BLaER1 treated with 17β-estradiol and CSF1 and Interleukin-3, amounts not matched to agents 10 nM and 100 nM (cell line): ENCODE measurements at regions not wholly inside any gene's neighbourhood (a gene's known extent, or its start where the extent isn't known, plus 50 kb on each side); places are given as distances from the start of the nearest gene placed in this dataset.

Experiments used
- H3K27ac ChIP-seq, 11 experiments: shearing (Covaris generic); formaldehyde crosslinking; 2 replicates each; pipeline ENCODE4 v1.8.1; 2022
- H3K27me3 ChIP-seq, 11 experiments: shearing (Covaris generic); formaldehyde crosslinking; 2 replicates each; pipeline ENCODE4 v1.8.1; 2022
- H3K36me3 ChIP-seq, 11 experiments: shearing (Covaris generic); formaldehyde crosslinking; 2 replicates each; pipeline ENCODE4 v1.8.1; 2022
- H3K4me1 ChIP-seq, 10 experiments: shearing (Covaris generic); formaldehyde crosslinking; 2 replicates each; pipeline ENCODE4 v1.8.1; 2022
- H3K4me2 ChIP-seq, 11 experiments: shearing (Covaris generic); formaldehyde crosslinking; 2 replicates each; pipeline ENCODE4 v1.8.1; 2022
- H3K4me3 ChIP-seq, 10 experiments: shearing (Covaris generic); formaldehyde crosslinking; 2 replicates each; pipeline ENCODE4 v1.8.1; 2022
- H3K9ac ChIP-seq, 11 experiments: shearing (Covaris generic); formaldehyde crosslinking; 2 replicates each; pipeline ENCODE4 v1.8.1; 2022
- H3K9me3 ChIP-seq, 11 experiments: shearing (Covaris generic); formaldehyde crosslinking; replicated peaks in 1 of 11; 2 replicates each; pipeline ENCODE4 v1.8.1; 2022
- H4K20me1 ChIP-seq, 11 experiments: shearing (Covaris generic); formaldehyde crosslinking; 2 replicates each; pipeline ENCODE4 v1.8.1; 2022
- Cebpa-rat ChIP-seq, 11 experiments: shearing (Covaris generic); IDR thresholded peaks; 2 replicates each; pipeline ENCODE4 v1.8.1; 2022

GRCh38 chr6:159439651-159440050 lies 253.4 kb downstream of the SOD2 start:
- TF ChIP-seq Cebpa-rat (IDR thresholded peaks at IDR 0.05) = no peak
- Histone ChIP-seq H3K9ac (no peak overlapping the region), H3K27ac (no peak overlapping the region), H3K4me2 (no peak overlapping the region), H3K36me3 (no peaks in the 10 kb centered on the region), H3K4me1 (peaks cover 0 to 6% (median 0%) of the 10 kb centered on the region in 10 experiments; a peak in 2 of 20 replicates), H3K9me3 (peaks cover 0 to 15% (median 7%) of the 10 kb centered on the region in 11 experiments; a peak in 15 of 22 replicates), H3K27me3 (peaks cover 0 to 18% (median 8%) of the 10 kb centered on the region in 11 experiments; a peak in 8 of 22 replicates), H3K4me3 (no peak overlapping the region), H4K20me1 (no peaks in the 10 kb centered on the region)

GRCh38 chr6:159438106-159438505 lies 254.9 kb downstream of the SOD2 start:
- peaks cover 0 to 6% (median 0%) of the 10 kb centered on the region in 10 experiments; a peak in 2 of 20 replicates for H3K4me1 ChIP-seq
- peaks cover 0 to 7% (median 2%) of the 10 kb centered on the region in 11 experiments; a peak in 5 of 22 replicates for H3K27me3 ChIP-seq
- no peaks in the 10 kb centered on the region for H3K36me3 ChIP-seq
- H3K9me3 ChIP-seq = peaks cover 14 to 30% (median 22%) of the 10 kb centered on the region in 11 experiments
- TF ChIP-seq Cebpa-rat (IDR thresholded peaks at IDR 0.05) = no peak
- no peaks in the 10 kb centered on the region for H4K20me1 ChIP-seq
- no peak overlapping the region for H3K4me2 ChIP-seq
- H3K9ac ChIP-seq = no peak overlapping the region
- no peak overlapping the region for H3K4me3 ChIP-seq
- no peak overlapping the region for H3K27ac ChIP-seq

- Histone ChIP-seq H3K4me2 (no peak overlapping the region), H3K4me1 (peaks cover 0 to 6% (median 0%) of the 10 kb centered on the region in 10 experiments; a peak in 2 of 20 replicates), H3K36me3 (no peaks in the 10 kb centered on the region), H3K9ac (no peak overlapping the region), H3K9me3 (peaks cover 28 to 42% (median 38%) of the 10 kb centered on the region in 11 experiments), H4K20me1 (no peaks in the 10 kb centered on the region), H3K4me3 (no peak overlapping the region), H3K27ac (no peak overlapping the region), H3K27me3 (no peaks in the 10 kb centered on the region)
- TF ChIP-seq Cebpa-rat (IDR thresholded peaks at IDR 0.05) = no peak
Measured at GRCh38 chr6:159436581-159436980, 256.5 kb downstream of the SOD2 start.

- H3K4me1 ChIP-seq = peaks cover 0 to 2% (median 0%) of the 10 kb centered on the region in 10 experiments; a peak in 1 of 20 replicates
- no peaks in the 10 kb centered on the region for H3K36me3 ChIP-seq
- no peak overlapping the region for H3K9ac ChIP-seq
- no peaks in the 10 kb centered on the region for H4K20me1 ChIP-seq
- H3K9me3 ChIP-seq = peaks cover 28 to 43% (median 38%) of the 10 kb centered on the region in 11 experiments
- no peak for TF ChIP-seq Cebpa-rat (IDR thresholded peaks at IDR 0.05)
- H3K27ac ChIP-seq = no peak overlapping the region
- no peak overlapping the region for H3K4me2 ChIP-seq
- H3K4me3 ChIP-seq = no peak overlapping the region
- H3K27me3 ChIP-seq = no peaks in the 10 kb centered on the region
Measured at GRCh38 chr6:159435701-159436100, 257.3 kb downstream of the SOD2 start.

GRCh38 chr6:159434410-159434809 lies 258.6 kb downstream of the SOD2 start:
- H3K4me3 ChIP-seq = no peak overlapping the region
- no peak overlapping the region for H3K9ac ChIP-seq
- H3K9me3 ChIP-seq = peaks cover 28 to 43% (median 38%) of the 10 kb centered on the region in 11 experiments
- no peaks in the 10 kb centered on the region for H3K36me3 ChIP-seq
- H3K4me1 ChIP-seq = no peaks in the 10 kb centered on the region
- no peak overlapping the region for H3K4me2 ChIP-seq
- TF ChIP-seq Cebpa-rat (IDR thresholded peaks at IDR 0.05) = no peak
- H3K27ac ChIP-seq = no peak overlapping the region
- H3K27me3 ChIP-seq = no peaks in the 10 kb centered on the region
- no peaks in the 10 kb centered on the region for H4K20me1 ChIP-seq

DNA sequence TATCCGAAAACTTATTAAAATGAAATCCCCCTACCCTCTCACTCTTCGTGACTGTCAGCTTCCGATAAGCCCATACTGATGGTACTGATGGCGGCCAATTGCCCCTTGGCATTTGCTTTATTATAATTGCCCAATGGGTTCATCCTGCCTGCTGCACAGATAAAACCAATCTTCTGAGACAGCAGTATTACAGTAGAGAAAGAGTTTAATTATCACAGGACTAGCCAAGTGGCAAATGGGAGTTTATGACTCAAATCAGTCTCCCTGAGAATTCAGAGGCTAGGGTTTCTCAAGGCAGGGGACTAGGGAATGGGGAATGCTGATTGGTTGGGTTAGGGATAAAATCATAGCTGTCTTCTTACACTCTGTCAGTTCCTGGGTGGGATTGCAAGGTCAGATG lies 259.5 kb downstream of the SOD2 start:
- no peak overlapping the region for H3K9ac ChIP-seq
- no peak overlapping the region for H3K4me2 ChIP-seq
- H3K4me3 ChIP-seq = no peak overlapping the region; a peak in 1 of 20 replicates
- H3K4me1 ChIP-seq = no peaks in the 10 kb centered on the region
- TF ChIP-seq Cebpa-rat (IDR thresholded peaks at IDR 0.05) = no peak
- no peak overlapping the region for H3K27ac ChIP-seq
- no peaks in the 10 kb centered on the region for H4K20me1 ChIP-seq
- no peaks in the 10 kb centered on the region for H3K27me3 ChIP-seq
- H3K36me3 ChIP-seq = no peaks in the 10 kb centered on the region
- peaks cover 28 to 43% (median 38%) of the 10 kb centered on the region in 11 experiments for H3K9me3 ChIP-seq

- Histone ChIP-seq H3K4me2 (no peak overlapping the region), H3K4me3 (no peak overlapping the region), H3K27ac (no peak overlapping the region), H3K27me3 (no peaks in the 10 kb centered on the region), H3K9ac (no peak overlapping the region), H4K20me1 (no peaks in the 10 kb centered on the region), H3K4me1 (no peaks in the 10 kb centered on the region), H3K36me3 (no peaks in the 10 kb centered on the region), H3K9me3 (peaks cover 28 to 54% (median 42%) of the 10 kb centered on the region in 11 experiments)
- TF ChIP-seq Cebpa-rat (IDR thresholded peaks at IDR 0.05) = peak in 2 of 11 experiments; percentile 33 to 56; a peak in 2 of 22 replicates
Measured at GRCh38 chr6:159431750-159432149, 261.3 kb downstream of the SOD2 start.

GRCh38 chr6:159430323-159430722 lies 261.1 kb downstream of the FNDC1 start:
- Histone ChIP-seq H3K4me2 (no peak overlapping the region), H3K4me3 (no peak overlapping the region), H4K20me1 (no peaks in the 10 kb centered on the region), H3K9me3 (peaks cover 28 to 68% (median 39%) of the 10 kb centered on the region in 11 experiments), H3K36me3 (no peaks in the 10 kb centered on the region), H3K27ac (no peak overlapping the region), H3K4me1 (no peaks in the 10 kb centered on the region), H3K27me3 (no peaks in the 10 kb centered on the region), H3K9ac (no peak overlapping the region)
- TF ChIP-seq Cebpa-rat (IDR thresholded peaks at IDR 0.05) = no peak

DNA sequence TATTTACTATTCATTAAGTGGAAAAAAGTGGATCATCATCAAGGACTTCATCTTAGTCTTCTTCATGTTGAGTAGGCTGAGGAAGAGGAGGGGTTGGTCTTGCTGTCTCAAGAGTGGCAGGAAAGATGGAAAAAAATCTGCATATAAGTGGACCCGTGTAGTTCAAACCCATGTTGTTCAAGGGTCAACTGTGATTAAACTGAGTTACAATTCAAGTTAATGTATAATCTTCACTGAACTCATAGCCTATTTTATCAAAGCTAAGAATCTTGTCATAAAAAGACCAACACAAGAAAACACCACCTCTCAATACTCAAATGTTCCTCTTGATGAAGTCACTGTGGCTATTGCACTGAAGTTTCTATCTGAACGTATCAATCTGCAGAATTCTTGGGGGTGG lies 260.2 kb downstream of the FNDC1 start:
- no peaks in the 10 kb centered on the region for H3K4me1 ChIP-seq

DNA sequence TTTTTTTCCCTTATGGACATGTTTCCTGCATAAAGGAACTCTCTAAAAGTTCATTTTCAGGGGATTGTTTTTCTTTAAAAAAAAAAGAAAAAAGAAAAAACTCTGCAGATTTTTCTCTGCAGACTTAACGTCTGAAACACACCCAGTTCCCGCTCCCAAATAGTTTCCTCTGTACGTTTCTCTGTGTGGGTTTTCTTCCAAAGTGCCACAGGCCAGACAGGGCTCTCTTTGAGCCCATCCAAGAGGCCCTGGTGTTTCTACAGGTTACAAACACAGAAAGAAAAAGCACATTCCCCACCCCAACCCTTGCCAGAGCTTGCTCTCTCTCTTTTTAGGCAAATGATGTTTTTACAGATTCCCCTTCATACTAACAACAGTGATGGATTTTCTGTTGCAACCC lies 258.6 kb downstream of the FNDC1 start:
- TF ChIP-seq Cebpa-rat (IDR thresholded peaks at IDR 0.05) = no peak
- H3K36me3 ChIP-seq = no peaks in the 10 kb centered on the region
- H4K20me1 ChIP-seq = no peaks in the 10 kb centered on the region
- no peak overlapping the region for H3K27ac ChIP-seq
- H3K4me2 ChIP-seq = no peak overlapping the region
- H3K4me3 ChIP-seq = no peak overlapping the region
- no peaks in the 10 kb centered on the region for H3K27me3 ChIP-seq
- no peaks in the 10 kb centered on the region for H3K4me1 ChIP-seq
- no peak overlapping the region for H3K9ac ChIP-seq
- H3K9me3 ChIP-seq = peaks cover 11 to 50% (median 15%) of the 10 kb centered on the region in 11 experiments

More for the DNA sequence above, 260.2 kb downstream of the FNDC1 start:
- Histone ChIP-seq H3K4me3 (no peak overlapping the region), H4K20me1 (no peaks in the 10 kb centered on the region), H3K9me3 (peaks cover 27 to 67% (median 30%) of the 10 kb centered on the region in 11 experiments), H3K27ac (no peak overlapping the region), H3K36me3 (no peaks in the 10 kb centered on the region), H3K9ac (no peak overlapping the region), H3K27me3 (no peaks in the 10 kb centered on the region), H3K4me2 (no peak overlapping the region)
- no peak for TF ChIP-seq Cebpa-rat (IDR thresholded peaks at IDR 0.05)
